Fibroblast of lung (primary cell): ENCODE measurements at regions not wholly inside any gene's neighbourhood (a gene's known extent, or its start where the extent isn't known, plus 50 kb on each side); places are given as distances from the start of the nearest gene placed in this dataset.

Experiments used
- DNase-seq, 2 donors: peaks; one replicate each; pipeline versions ENCODE4 v3.0.0 to v3.0.0-alpha.2; 2010; ENCODE audit warnings: low read depth in 2 of 2
- H2AFZ ChIP-seq: 2 replicates; pipeline ENCODE4 v1.5.1; 2012; ENCODE audit warnings: low read length, control low read depth, inconsistent platforms
- H3K27ac ChIP-seq: 2 replicates; pipeline ENCODE4 v1.5.1; 2011; ENCODE audit warnings: low read length, control low read depth; ENCODE audit not compliant: insufficient read depth
- H3K27me3 ChIP-seq: 2 replicates; pipeline ENCODE4 v1.5.1; 2011; ENCODE audit warnings: mild to moderate bottlenecking, low read length; ENCODE audit not compliant: control insufficient read depth, insufficient read depth
- H3K36me3 ChIP-seq: 2 replicates; pipeline ENCODE4 v1.5.1; 2011; ENCODE audit warnings: low read length; ENCODE audit not compliant: control insufficient read depth, insufficient read depth
- H3K4me1 ChIP-seq: 2 replicates; pipeline ENCODE4 v1.5.1; 2011; ENCODE audit warnings: low read length; ENCODE audit not compliant: control insufficient read depth, insufficient read depth; ENCODE audit errors: extremely low read depth
- H3K4me2 ChIP-seq: 2 replicates; pipeline ENCODE4 v1.5.1; 2011; ENCODE audit warnings: low read length, control low read depth; ENCODE audit not compliant: insufficient read depth; ENCODE audit errors: extremely low read depth
- H3K4me3 ChIP-seq, 4 experiments: fragments of 200-600 bp in 1 of 4; sonication (generic) in 1 of 4; replicated peaks in 1 of 4; 2 replicates each; pipeline ENCODE4 v1.5.1; 2011 to 2016; ENCODE audit warnings: low read length in 4 of 4, low read depth in 3 of 4, mild to moderate bottlenecking in 3 of 4, control low read depth in 2 of 4, inconsistent platforms in 1 of 4, mixed read lengths in 1 of 4; ENCODE audit not compliant: insufficient read depth in 1 of 4; ENCODE audit errors: control extremely low read depth in 1 of 4
- H3K79me2 ChIP-seq: 2 replicates; pipeline ENCODE4 v1.5.1; 2012; ENCODE audit warnings: mild to moderate bottlenecking, low read length, inconsistent platforms; ENCODE audit not compliant: control insufficient read depth, insufficient read depth
- H3K9ac ChIP-seq: 2 replicates; pipeline ENCODE4 v1.5.1; 2011; ENCODE audit warnings: mild to moderate bottlenecking, low read length, control low read depth; ENCODE audit not compliant: insufficient read depth
- H3K9me3 ChIP-seq: 2 replicates; pipeline ENCODE4 v1.5.1; 2012; ENCODE audit warnings: low read depth, low read length; ENCODE audit not compliant: control insufficient read depth, insufficient read depth
- H4K20me1 ChIP-seq: 2 replicates; pipeline ENCODE4 v1.5.1; 2011; ENCODE audit warnings: low read length; ENCODE audit not compliant: control insufficient read depth, insufficient read depth; ENCODE audit errors: extremely low read depth
- CTCF ChIP-seq, 2 donors: IDR thresholded peaks in 1 of 2; conservative IDR thresholded peaks in 1 of 2; 1 replicate in 1 of 2; 2 replicates in 1 of 2; pipeline ENCODE4 v1.5.1; 2011 to 2012; ENCODE audit warnings: low read length in 2 of 2, control low read depth in 1 of 2, inconsistent platforms in 1 of 2, low read depth in 1 of 2, mild to moderate bottlenecking in 1 of 2
- EZH2 ChIP-seq: IDR thresholded peaks from 2 replicates; pipeline ENCODE4 v1.5.1; 2012; ENCODE audit warnings: low read length, control low read depth, mild to moderate bottlenecking; ENCODE audit errors: missing control alignments

GRCh38 chr5:126044931-126045565 is 378.2 kb upstream of the GRAMD2B start:
- no peaks in the 10 kb centered on the region for H3K79me2 ChIP-seq
- H3K27ac ChIP-seq: no peak overlapping the region
- H4K20me1 ChIP-seq: no peaks in the 10 kb centered on the region
- no peaks in the 10 kb centered on the region for H3K36me3 ChIP-seq
- H3K4me1 ChIP-seq: no peaks in the 10 kb centered on the region
- H3K4me2 ChIP-seq: no peak overlapping the region
- no peak for DNase-seq
- TF ChIP-seq CTCF (conservative IDR thresholded peaks at IDR 0.05 in 1 of 2, IDR thresholded peaks at IDR 0.05 in 1 of 2; ENCODE audit: low read depth in 1 of 2, low read length in 2 of 2) (no peak), EZH2 (no peak)
- H3K4me3 ChIP-seq: no peak overlapping the region
- no peaks in the 10 kb centered on the region for H3K9me3 ChIP-seq
- no peaks in the 10 kb centered on the region for H3K27me3 ChIP-seq
- H3K9ac ChIP-seq: no peak overlapping the region
- H2AFZ ChIP-seq: no peak overlapping the region

GRCh38 chr5:126046318-126046717 is 376.9 kb upstream of the GRAMD2B start:
- H3K4me2 ChIP-seq: no peak overlapping the region
- no peak overlapping the region for H2AFZ ChIP-seq
- H4K20me1 ChIP-seq: no peaks in the 10 kb centered on the region
- no peaks in the 10 kb centered on the region for H3K36me3 ChIP-seq
- no peak overlapping the region for H3K4me3 ChIP-seq
- H3K4me1 ChIP-seq: no peaks in the 10 kb centered on the region
- no peak for DNase-seq
- H3K79me2 ChIP-seq: no peaks in the 10 kb centered on the region
- no peaks in the 10 kb centered on the region for H3K27me3 ChIP-seq
- H3K27ac ChIP-seq: no peak overlapping the region
- H3K9me3 ChIP-seq: no peaks in the 10 kb centered on the region
- H3K9ac ChIP-seq: no peak overlapping the region
- no peak for TF ChIP-seq EZH2
- TF ChIP-seq CTCF (conservative IDR thresholded peaks at IDR 0.05 in 1 of 2, IDR thresholded peaks at IDR 0.05 in 1 of 2; ENCODE audit: low read depth in 1 of 2, low read length in 2 of 2): no peak

DNA sequence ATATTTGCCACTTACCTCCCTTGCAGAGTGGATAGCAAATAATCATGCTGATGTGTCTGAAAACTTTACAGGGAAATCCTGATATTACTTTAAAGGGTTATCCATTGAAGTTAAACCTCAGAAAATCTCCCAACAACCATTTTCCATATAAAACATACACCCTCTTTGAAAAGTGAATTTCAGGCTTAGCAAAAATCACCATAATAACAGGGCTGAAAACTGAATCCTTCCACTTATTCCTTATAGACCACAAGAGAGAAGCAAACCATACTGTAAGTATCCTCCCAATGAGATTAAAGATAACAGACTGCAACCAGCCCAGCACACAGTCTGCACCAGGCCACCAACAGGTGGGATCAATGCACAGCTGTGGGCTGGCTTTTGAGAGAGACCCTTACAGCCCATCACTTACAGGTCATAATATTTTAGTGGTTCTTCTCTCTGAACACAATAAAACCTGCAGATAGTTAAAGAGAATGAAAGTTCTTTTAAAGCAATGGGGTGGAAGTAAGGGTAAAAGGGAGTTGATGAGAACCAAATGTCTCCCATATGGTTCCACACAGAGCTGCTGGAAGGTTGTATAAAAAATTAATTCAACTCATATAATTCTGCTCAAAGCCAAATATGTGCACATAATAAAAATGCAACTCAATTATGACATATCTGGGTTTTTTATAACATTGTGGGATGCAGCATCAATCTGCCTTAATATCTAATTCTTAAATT is 376.2 kb upstream of the GRAMD2B start:
- Histone ChIP-seq H3K4me2 (no peak overlapping the region), H3K27ac (no peak overlapping the region), H3K36me3 (no peaks in the 10 kb centered on the region), H3K9me3 (no peaks in the 10 kb centered on the region), H4K20me1 (no peaks in the 10 kb centered on the region), H3K9ac (no peak overlapping the region), H3K4me3 (no peak overlapping the region), H3K4me1 (no peaks in the 10 kb centered on the region), H3K79me2 (no peaks in the 10 kb centered on the region), H2AFZ (no peak overlapping the region), H3K27me3 (no peaks in the 10 kb centered on the region)
- TF ChIP-seq CTCF (conservative IDR thresholded peaks at IDR 0.05 in 1 of 2, IDR thresholded peaks at IDR 0.05 in 1 of 2; ENCODE audit: low read depth in 1 of 2, low read length in 2 of 2) (no peak), EZH2 (no peak)
- DNase-seq: no peak
